ENCODE measurements at regions not wholly inside any gene's neighbourhood (a gene's known extent, or its start where the extent isn't known, plus 50 kb on each side); places are given as distances from the start of the nearest gene placed in this dataset.

- no peak for DNase-seq (ENCODE audit: low spot score)
- Mint-ChIP-seq H3K36me3 (no peaks in the 10 kb centered on the region), H3K4me1 (no peaks in the 10 kb centered on the region), H3K9me3 (no peaks in the 10 kb centered on the region), H3K27me3 (ENCODE audit: low read depth) (no peaks in the 10 kb centered on the region), H3K4me3 (no peak overlapping the region), H3K27ac (no peak overlapping the region)
- no peak for ATAC-seq
- TF ChIP-seq KAT7 (CRISPR knock-in tag; IDR thresholded peaks at IDR 0.05; ENCODE audit: borderline replicate concordance) (no peak), SMAD4 (CRISPR knock-in tag; IDR thresholded peaks at IDR 0.05) (no peak), PRDM15 (CRISPR knock-in tag; IDR thresholded peaks at IDR 0.05) (no peak), RELA (CRISPR knock-in tag; IDR thresholded peaks at IDR 0.05; ENCODE audit: borderline replicate concordance) (no peak), NR3C1 (CRISPR knock-in tag; conservative IDR thresholded peaks at IDR 0.05; ENCODE audit: low read depth) (no peak), ZNF671 (CRISPR knock-in tag; IDR thresholded peaks at IDR 0.05) (no peak), ELF4 (CRISPR knock-in tag; IDR thresholded peaks at IDR 0.05; ENCODE audit: low read depth) (no peak), RORB (CRISPR knock-in tag; IDR thresholded peaks at IDR 0.05) (no peak), MXD4 (CRISPR knock-in tag; IDR thresholded peaks at IDR 0.05; ENCODE audit: borderline replicate concordance) (no peak), PRRX2 (CRISPR knock-in tag; IDR thresholded peaks at IDR 0.05) (no peak), ATF1 (CRISPR knock-in tag; IDR thresholded peaks at IDR 0.05) (no peak), ERG (CRISPR knock-in tag; IDR thresholded peaks at IDR 0.05) (no peak), ATF6 (CRISPR knock-in tag; IDR thresholded peaks at IDR 0.05) (no peak), FOXK1 (CRISPR knock-in tag; IDR thresholded peaks at IDR 0.05) (no peak), CTCF (IDR thresholded peaks at IDR 0.05) (no peak), TCF7 (CRISPR knock-in tag; IDR thresholded peaks at IDR 0.05; ENCODE audit: low read depth) (no peak), ZNF232 (CRISPR knock-in tag; IDR thresholded peaks at IDR 0.05) (no peak)
- POLR2A ChIA-PET = no interaction called here
- CTCF ChIA-PET = interaction anchor here (0.5 to 4.0 kb wide), 3 partner anchors 12 to 1382 kb away, joined by 3 to 21 read pairs (median 3); no protein-coding TSS in a partner anchor
These were observed 93.3 kb upstream of the PRSS58 start for GRCh38 chr7:142351145-142351544.

GRCh38 chr7:142349670-142350405 lies 92.0 kb upstream of the PRSS58 start:
- H3K27me3 Mint-ChIP-seq (ENCODE audit: low read depth) = no peaks in the 10 kb centered on the region
- ATAC-seq (no peak), DNase-seq (ENCODE audit: low spot score) (no peak)
- CTCF ChIA-PET = interaction anchor here (4.0 kb wide), 1 partner anchor 11 kb away, joined by 21 read pairs; no protein-coding TSS in a partner anchor
- H3K4me1 Mint-ChIP-seq = peaks cover 4% of the 10 kb centered on the region
- POLR2A ChIA-PET = no interaction called here
- H3K9me3 Mint-ChIP-seq = no peaks in the 10 kb centered on the region
- H3K36me3 Mint-ChIP-seq = no peaks in the 10 kb centered on the region
- H3K27ac Mint-ChIP-seq = no peak overlapping the region
- H3K4me3 Mint-ChIP-seq = no peak overlapping the region
- no peak for TF ChIP-seq ZNF425 (CRISPR knock-in tag; conservative IDR thresholded peaks at IDR 0.05)
- no peak for TF ChIP-seq ZNF263 (CRISPR knock-in tag; IDR thresholded peaks at IDR 0.05; ENCODE audit: low read depth)
- no peak for TF ChIP-seq NR3C1 (CRISPR knock-in tag; conservative IDR thresholded peaks at IDR 0.05; ENCODE audit: low read depth)
- TF ChIP-seq PRRX2 (CRISPR knock-in tag; IDR thresholded peaks at IDR 0.05) = no peak
- no peak for TF ChIP-seq HMGXB4 (CRISPR knock-in tag; IDR thresholded peaks at IDR 0.05)
